OCI-LY1 (cell line): ENCODE measurements at regions not wholly inside any gene's neighbourhood (a gene's known extent, or its start where the extent isn't known, plus 50 kb on each side); places are given as distances from the start of the nearest gene placed in this dataset.

Source experiments
- H2AFZ ChIP-seq: fragments of 200-600 bp; sonication (generic), shearing (Covaris generic); 2 replicates; pipeline ENCODE4 v1.6.0; 2014; ENCODE audit warnings: antibody characterized with exemption, mild to moderate bottlenecking, low read length
- H3F3A ChIP-seq: fragments of 200-600 bp; sonication (generic), shearing (Covaris generic); 2 replicates; pipeline ENCODE4 v1.6.0; 2014; ENCODE audit warnings: mild to moderate bottlenecking, antibody characterized with exemption, low read length, moderate library complexity; ENCODE audit not compliant: insufficient read depth
- H3K27ac ChIP-seq: fragments of 200-600 bp; sonication (generic); 2 replicates; pipeline ENCODE4 v1.5.1; 2014; ENCODE audit warnings: low read length, mixed run types, mild to moderate bottlenecking, low read depth; ENCODE audit not compliant: poor library complexity, severe bottlenecking
- H3K27me3 ChIP-seq: fragments of 200-600 bp; sonication (generic); 2 replicates; pipeline ENCODE4 v1.6.0; 2014; ENCODE audit warnings: antibody characterized with exemption, mild to moderate bottlenecking, low read length, moderate library complexity; ENCODE audit not compliant: insufficient read depth
- H3K36me3 ChIP-seq: fragments of 200-600 bp; sonication (generic); 2 replicates; pipeline ENCODE4 v1.6.1; 2014; ENCODE audit warnings: mild to moderate bottlenecking, antibody characterized with exemption, low read length, moderate library complexity, mixed read lengths; ENCODE audit not compliant: insufficient read depth
- H3K4me1 ChIP-seq: fragments of 200-600 bp; sonication (generic); 2 replicates; pipeline ENCODE4 v1.5.1; 2014; ENCODE audit warnings: mild to moderate bottlenecking, low read length, moderate library complexity; ENCODE audit not compliant: insufficient read depth, severe bottlenecking
- H3K4me2 ChIP-seq: fragments of 200-600 bp; sonication (generic), shearing (Covaris generic); 2 replicates; pipeline ENCODE4 v1.6.1; 2014; ENCODE audit warnings: low read length
- H3K4me3 ChIP-seq: fragments of 200-600 bp; sonication (generic); 2 replicates; pipeline ENCODE4 v1.5.1; 2014; ENCODE audit warnings: low read length, low read depth, mild to moderate bottlenecking, mixed read lengths; ENCODE audit not compliant: poor library complexity, severe bottlenecking
- H3K79me2 ChIP-seq: fragments of 200-600 bp; shearing (Covaris generic); 2 replicates; pipeline ENCODE4 v1.6.1; 2016; ENCODE audit warnings: mixed run types, low read length, mixed read lengths; ENCODE audit not compliant: insufficient read depth
- H3K9ac ChIP-seq: fragments of 200-600 bp; sonication (generic), shearing (Covaris generic); 2 replicates; pipeline ENCODE4 v1.6.1; 2014; ENCODE audit warnings: mild to moderate bottlenecking, low read length, mixed read lengths
- H3K9me2 ChIP-seq: fragments of 200-600 bp; sonication (generic), shearing (Covaris generic); 2 replicates; pipeline ENCODE4 v1.6.1; 2014; ENCODE audit warnings: low read depth, mild to moderate bottlenecking, low read length, mixed read lengths
- H3K9me3 ChIP-seq: fragments of 200-600 bp; shearing (Covaris generic); 2 replicates; pipeline ENCODE4 v1.6.1; 2014; ENCODE audit warnings: low read length, mixed read lengths
- H4K20me1 ChIP-seq: fragments of 200-600 bp; sonication (generic), shearing (Covaris generic); 2 replicates; pipeline ENCODE4 v1.6.0; 2016; ENCODE audit warnings: mild to moderate bottlenecking, low read length; ENCODE audit not compliant: insufficient read depth
- EZH2 ChIP-seq: fragments of 200-600 bp; sonication (generic), shearing (Covaris generic); IDR thresholded peaks from 2 replicates; pipeline ENCODE4 v1.8.0; 2017; ENCODE audit warnings: borderline replicate concordance, mixed run types, mild to moderate bottlenecking, antibody characterized with exemption, low read length, moderate library complexity, mixed read lengths
- TF ChIP-seq, protein P1 (sequence below): fragments of 200-600 bp; sonication (generic), shearing (Covaris generic); IDR thresholded peaks from 2 replicates; pipeline ENCODE4 v1.5.1; 2017; ENCODE audit warnings: mild to moderate bottlenecking, antibody characterized with exemption, low read length, moderate library complexity, mixed read lengths

DNA sequence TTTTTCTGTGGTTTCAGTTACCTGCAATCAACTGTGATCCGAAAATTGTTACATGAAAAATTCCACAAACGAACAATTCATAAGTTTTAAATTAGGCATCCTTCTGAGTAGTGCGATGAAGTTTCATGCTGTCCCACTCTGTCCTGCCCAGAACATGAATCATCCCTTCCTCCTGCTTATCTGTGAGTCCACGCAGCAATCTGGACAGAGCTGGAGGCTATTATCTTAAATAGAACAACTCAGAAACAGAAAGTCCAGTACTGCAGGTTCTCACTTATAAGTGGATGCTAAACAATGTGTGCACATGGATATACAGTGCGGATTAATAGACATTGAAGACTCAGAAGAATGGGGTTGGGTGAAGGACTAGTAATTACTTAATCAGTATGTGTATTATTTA is 583.7 kb upstream of the SPRY2 start:
- Histone ChIP-seq H2AFZ (no peak overlapping the region), H3K4me1 (no peaks in the 10 kb centered on the region), H3K79me2 (no peaks in the 10 kb centered on the region), H3K4me2 (no peak overlapping the region), H3K9me3 (no peaks in the 10 kb centered on the region), H3K36me3 (no peaks in the 10 kb centered on the region), H4K20me1 (no peaks in the 10 kb centered on the region), H3K27ac (no peak overlapping the region), H3K27me3 (no peaks in the 10 kb centered on the region), H3K9me2 (peaks cover 3% of the 10 kb centered on the region; the same call in 1 of the 2 replicates), H3K9ac (no peak overlapping the region), H3K4me3 (no peak overlapping the region), H3F3A (no peaks in the 10 kb centered on the region)
- no peak for TF ChIP-seq EZH2
- TF ChIP-seq, protein P1, sequence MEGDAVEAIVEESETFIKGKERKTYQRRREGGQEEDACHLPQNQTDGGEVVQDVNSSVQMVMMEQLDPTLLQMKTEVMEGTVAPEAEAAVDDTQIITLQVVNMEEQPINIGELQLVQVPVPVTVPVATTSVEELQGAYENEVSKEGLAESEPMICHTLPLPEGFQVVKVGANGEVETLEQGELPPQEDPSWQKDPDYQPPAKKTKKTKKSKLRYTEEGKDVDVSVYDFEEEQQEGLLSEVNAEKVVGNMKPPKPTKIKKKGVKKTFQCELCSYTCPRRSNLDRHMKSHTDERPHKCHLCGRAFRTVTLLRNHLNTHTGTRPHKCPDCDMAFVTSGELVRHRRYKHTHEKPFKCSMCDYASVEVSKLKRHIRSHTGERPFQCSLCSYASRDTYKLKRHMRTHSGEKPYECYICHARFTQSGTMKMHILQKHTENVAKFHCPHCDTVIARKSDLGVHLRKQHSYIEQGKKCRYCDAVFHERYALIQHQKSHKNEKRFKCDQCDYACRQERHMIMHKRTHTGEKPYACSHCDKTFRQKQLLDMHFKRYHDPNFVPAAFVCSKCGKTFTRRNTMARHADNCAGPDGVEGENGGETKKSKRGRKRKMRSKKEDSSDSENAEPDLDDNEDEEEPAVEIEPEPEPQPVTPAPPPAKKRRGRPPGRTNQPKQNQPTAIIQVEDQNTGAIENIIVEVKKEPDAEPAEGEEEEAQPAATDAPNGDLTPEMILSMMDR, result no peak

DNA sequence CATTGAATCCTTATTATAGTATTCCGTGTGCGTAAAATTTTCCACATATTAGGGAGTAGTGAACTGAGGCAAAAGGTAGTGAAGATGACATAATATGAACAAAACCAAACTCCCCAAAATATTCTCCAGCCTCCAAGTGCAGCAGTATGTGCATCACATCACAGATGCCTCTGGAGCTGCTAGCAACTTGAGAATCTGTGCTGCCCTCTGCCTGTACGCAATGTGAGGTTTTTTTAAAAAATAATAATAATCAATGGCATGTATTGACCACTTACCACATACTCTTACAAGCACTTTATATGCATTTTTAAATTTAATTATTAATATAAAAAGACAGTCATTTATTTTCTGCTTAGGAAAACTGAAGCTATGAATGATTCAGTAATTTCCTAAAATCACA is 583.0 kb upstream of the SPRY2 start:
- Histone ChIP-seq H3K4me1 (no peaks in the 10 kb centered on the region), H4K20me1 (no peaks in the 10 kb centered on the region), H3K9me3 (no peaks in the 10 kb centered on the region), H3K9ac (no peak overlapping the region), H3K36me3 (no peaks in the 10 kb centered on the region), H3F3A (no peaks in the 10 kb centered on the region), H3K27ac (no peak overlapping the region), H3K79me2 (no peaks in the 10 kb centered on the region), H3K27me3 (no peaks in the 10 kb centered on the region), H3K4me3 (no peak overlapping the region), H3K9me2 (peaks cover 3% of the 10 kb centered on the region; the same call in 1 of the 2 replicates), H2AFZ (no peak overlapping the region), H3K4me2 (no peak overlapping the region)
- TF ChIP-seq, protein P1, result peak; percentile 28; the same call in 1 of the 2 replicates
- no peak for TF ChIP-seq EZH2

DNA sequence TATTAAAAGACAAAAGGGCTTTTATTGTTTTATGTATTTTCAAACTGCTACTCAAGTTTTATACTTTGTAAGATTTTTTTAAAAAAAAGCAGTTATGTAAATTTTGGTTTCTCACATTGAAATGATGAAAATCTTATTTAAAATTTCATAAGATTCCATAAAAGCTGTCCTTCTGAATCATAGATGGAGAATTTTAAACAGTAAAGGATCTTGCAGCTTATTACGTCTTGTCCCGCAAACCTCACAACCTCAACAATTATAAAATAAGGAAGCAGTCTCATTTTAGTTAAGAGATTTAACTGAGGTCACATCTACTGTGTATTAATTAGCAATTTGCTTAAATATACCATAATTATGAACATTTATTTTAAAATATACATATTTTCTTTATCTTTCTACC is 581.0 kb upstream of the SPRY2 start:
- Histone ChIP-seq H4K20me1 (no peaks in the 10 kb centered on the region), H3K9me2 (no peaks in the 10 kb centered on the region; the same call in 1 of the 2 replicates), H3F3A (no peaks in the 10 kb centered on the region), H3K27ac (no peak overlapping the region), H3K4me1 (no peaks in the 10 kb centered on the region), H3K27me3 (no peaks in the 10 kb centered on the region), H3K9ac (no peak overlapping the region), H3K9me3 (no peaks in the 10 kb centered on the region), H3K79me2 (no peaks in the 10 kb centered on the region), H3K36me3 (no peaks in the 10 kb centered on the region), H3K4me3 (no peak overlapping the region), H2AFZ (no peak overlapping the region), H3K4me2 (no peak overlapping the region)
- TF ChIP-seq, protein P1, result no peak
- no peak for TF ChIP-seq EZH2
